ENCODE measurements at regions not wholly inside any gene's neighbourhood (a gene's known extent, or its start where the extent isn't known, plus 50 kb on each side); places are given as distances from the start of the nearest gene placed in this dataset.

DNA sequence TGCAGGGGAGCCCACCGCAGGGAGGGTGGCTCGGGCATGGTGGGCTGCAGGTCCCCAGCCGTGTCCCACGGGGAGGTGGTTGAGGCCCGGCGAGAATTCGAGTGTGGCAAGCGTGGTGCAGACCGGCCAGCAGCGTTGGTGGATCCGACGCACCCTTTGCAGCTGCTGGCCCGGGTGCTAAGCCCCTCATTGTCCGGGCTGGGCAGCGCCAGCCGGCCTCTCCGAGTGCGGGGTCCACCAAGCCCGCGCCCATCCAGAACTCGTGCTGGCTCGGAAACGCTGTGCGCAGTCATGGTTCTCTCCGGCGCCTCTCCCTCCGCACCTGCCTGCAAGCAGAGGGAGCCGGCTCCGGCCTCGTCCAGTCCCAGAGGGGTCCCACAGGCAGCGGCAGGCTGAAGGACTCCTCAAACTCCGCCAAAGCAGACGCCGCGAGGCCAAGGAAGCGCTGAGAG, 177.0 kb upstream of the SLC35G4 start:
- DNase-seq (ENCODE audit: low spot score, unreplicated experiment): no peak
- Mint-ChIP-seq H3K36me3 (ENCODE audit: insufficient read depth) (no peaks in the 10 kb centered on the region), H3K4me1 (ENCODE audit: low read depth) (no peaks in the 10 kb centered on the region), H3K4me3 (ENCODE audit: low read depth) (no peak overlapping the region), H3K9me3 (ENCODE audit: low read depth) (peaks cover 5% of the 10 kb centered on the region), H3K27ac (no peak overlapping the region), H3K27me3 (no peaks in the 10 kb centered on the region)
- TF ChIP-seq, protein P1, sequence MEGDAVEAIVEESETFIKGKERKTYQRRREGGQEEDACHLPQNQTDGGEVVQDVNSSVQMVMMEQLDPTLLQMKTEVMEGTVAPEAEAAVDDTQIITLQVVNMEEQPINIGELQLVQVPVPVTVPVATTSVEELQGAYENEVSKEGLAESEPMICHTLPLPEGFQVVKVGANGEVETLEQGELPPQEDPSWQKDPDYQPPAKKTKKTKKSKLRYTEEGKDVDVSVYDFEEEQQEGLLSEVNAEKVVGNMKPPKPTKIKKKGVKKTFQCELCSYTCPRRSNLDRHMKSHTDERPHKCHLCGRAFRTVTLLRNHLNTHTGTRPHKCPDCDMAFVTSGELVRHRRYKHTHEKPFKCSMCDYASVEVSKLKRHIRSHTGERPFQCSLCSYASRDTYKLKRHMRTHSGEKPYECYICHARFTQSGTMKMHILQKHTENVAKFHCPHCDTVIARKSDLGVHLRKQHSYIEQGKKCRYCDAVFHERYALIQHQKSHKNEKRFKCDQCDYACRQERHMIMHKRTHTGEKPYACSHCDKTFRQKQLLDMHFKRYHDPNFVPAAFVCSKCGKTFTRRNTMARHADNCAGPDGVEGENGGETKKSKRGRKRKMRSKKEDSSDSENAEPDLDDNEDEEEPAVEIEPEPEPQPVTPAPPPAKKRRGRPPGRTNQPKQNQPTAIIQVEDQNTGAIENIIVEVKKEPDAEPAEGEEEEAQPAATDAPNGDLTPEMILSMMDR (IDR thresholded peaks at IDR 0.05; ENCODE audit: unreplicated experiment): no peak

DNA sequence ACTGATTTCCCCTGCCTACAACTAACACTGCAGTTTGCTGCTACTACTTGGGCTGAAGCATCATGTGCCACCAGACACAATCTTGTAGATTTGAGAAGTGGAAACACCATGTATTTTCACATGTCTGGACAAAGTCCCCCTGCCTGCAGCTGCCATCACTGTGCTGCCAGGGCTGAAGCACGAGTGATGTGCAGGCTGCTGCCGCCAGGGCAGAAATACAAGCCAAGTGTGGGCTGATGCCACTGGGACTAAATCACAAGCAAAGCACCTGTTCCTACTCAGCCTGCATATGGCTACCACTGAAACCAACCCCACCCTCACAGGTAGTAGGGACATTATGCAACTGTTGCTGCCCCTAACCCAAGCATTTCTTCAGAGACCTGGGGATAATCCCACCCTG, 179.5 kb upstream of the SLC35G4 start:
- no peaks in the 10 kb centered on the region for H3K27me3 Mint-ChIP-seq
- H3K4me3 Mint-ChIP-seq (ENCODE audit: low read depth): no peak overlapping the region
- TF ChIP-seq, protein P1 (IDR thresholded peaks at IDR 0.05; ENCODE audit: unreplicated experiment): no peak
- H3K9me3 Mint-ChIP-seq (ENCODE audit: low read depth): no peaks in the 10 kb centered on the region
- H3K36me3 Mint-ChIP-seq (ENCODE audit: insufficient read depth): no peaks in the 10 kb centered on the region
- no peak overlapping the region for H3K27ac Mint-ChIP-seq
- no peaks in the 10 kb centered on the region for H3K4me1 Mint-ChIP-seq (ENCODE audit: low read depth)
- no peak for DNase-seq (ENCODE audit: low spot score, unreplicated experiment)

DNA sequence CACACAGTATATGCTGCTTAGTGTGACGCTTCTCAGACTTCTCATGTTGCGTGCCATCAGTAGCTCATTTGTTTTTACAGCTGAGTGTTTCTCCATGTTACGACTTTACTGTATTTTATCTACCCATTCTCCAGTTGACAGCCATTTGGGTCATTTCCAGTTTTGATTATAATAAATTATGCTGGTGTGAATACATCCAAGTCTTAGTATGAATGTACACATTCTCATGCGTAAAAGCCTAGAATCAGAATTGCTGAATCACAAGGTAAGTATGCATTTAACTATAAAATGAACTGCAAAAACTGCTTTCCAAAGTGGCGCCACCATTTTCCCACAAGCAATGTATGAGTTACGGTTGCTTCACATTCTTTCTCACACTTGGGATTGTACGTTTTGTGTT, 184.2 kb upstream of the SLC35G4 start:
- DNase-seq (ENCODE audit: low spot score, unreplicated experiment): no peak
- H3K4me1 Mint-ChIP-seq (ENCODE audit: low read depth): no peaks in the 10 kb centered on the region
- H3K27me3 Mint-ChIP-seq: no peaks in the 10 kb centered on the region
- TF ChIP-seq, protein P1 (IDR thresholded peaks at IDR 0.05; ENCODE audit: unreplicated experiment): no peak
- no peak overlapping the region for H3K4me3 Mint-ChIP-seq (ENCODE audit: low read depth)
- no peaks in the 10 kb centered on the region for H3K9me3 Mint-ChIP-seq (ENCODE audit: low read depth)
- H3K27ac Mint-ChIP-seq: no peak overlapping the region
- no peaks in the 10 kb centered on the region for H3K36me3 Mint-ChIP-seq (ENCODE audit: insufficient read depth)

DNA sequence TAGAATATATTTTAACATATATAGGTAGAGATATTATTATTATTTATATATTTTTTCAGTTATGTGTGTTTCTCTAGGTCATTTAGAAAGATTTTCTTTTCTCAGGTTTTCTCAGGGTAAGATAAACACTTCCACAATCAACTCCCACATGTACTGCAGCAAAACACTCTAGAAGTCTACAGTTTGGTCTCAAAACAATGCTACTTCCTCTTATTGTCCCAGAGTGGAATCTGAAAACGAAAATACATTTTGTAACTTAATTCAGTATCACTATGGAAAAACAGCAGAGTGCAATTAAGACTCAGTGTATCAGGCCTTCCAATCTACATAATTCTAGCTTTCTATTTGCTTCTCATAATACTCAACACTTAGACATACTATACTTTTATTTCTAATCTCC, 190.1 kb upstream of the SLC35G4 start:
- H3K4me1 Mint-ChIP-seq (ENCODE audit: low read depth): no peaks in the 10 kb centered on the region
- DNase-seq (ENCODE audit: low spot score, unreplicated experiment): no peak
- TF ChIP-seq, protein P1 (IDR thresholded peaks at IDR 0.05; ENCODE audit: unreplicated experiment): no peak
- H3K9me3 Mint-ChIP-seq (ENCODE audit: low read depth): no peaks in the 10 kb centered on the region
- H3K36me3 Mint-ChIP-seq (ENCODE audit: insufficient read depth): no peaks in the 10 kb centered on the region
- H3K27me3 Mint-ChIP-seq: no peaks in the 10 kb centered on the region
- no peak overlapping the region for H3K27ac Mint-ChIP-seq
- H3K4me3 Mint-ChIP-seq (ENCODE audit: low read depth): no peak overlapping the region

DNA sequence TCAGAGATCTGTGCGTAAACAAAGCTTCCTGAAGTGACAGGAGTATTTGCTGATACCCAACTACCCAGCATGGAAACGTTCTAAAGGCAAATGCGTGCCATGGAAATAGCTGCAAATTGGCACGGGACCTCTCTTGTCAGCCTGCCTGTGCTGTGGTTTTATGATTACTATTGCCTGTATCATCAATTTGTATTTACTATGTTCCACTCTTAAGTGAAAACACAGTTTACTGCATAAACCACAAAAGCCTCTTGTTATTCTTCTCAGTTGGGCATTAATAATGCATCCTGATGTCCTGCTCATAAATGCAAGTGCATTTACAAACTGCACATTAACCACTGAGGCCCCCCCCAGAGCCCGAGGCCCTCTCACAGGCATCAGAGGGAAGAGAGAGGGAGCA, 196.6 kb upstream of the SLC35G4 start:
- Mint-ChIP-seq H3K4me3 (ENCODE audit: low read depth) (no peak overlapping the region), H3K9me3 (ENCODE audit: low read depth) (no peaks in the 10 kb centered on the region), H3K27ac (no peak overlapping the region), H3K4me1 (ENCODE audit: low read depth) (no peaks in the 10 kb centered on the region), H3K27me3 (peaks cover 3% of the 10 kb centered on the region), H3K36me3 (ENCODE audit: insufficient read depth) (no peaks in the 10 kb centered on the region)
- TF ChIP-seq, protein P1 (IDR thresholded peaks at IDR 0.05; ENCODE audit: unreplicated experiment): no peak
- no peak for DNase-seq (ENCODE audit: low spot score, unreplicated experiment)

All from progenitor cell of endocrine pancreas (in vitro differentiated cells).